Osteocyte (in vitro differentiated cells): ENCODE measurements at regions not wholly inside any gene's neighbourhood (a gene's known extent, or its start where the extent isn't known, plus 50 kb on each side); places are given as distances from the start of the nearest gene placed in this dataset.

Experiments used
- DNase-seq: peaks from one replicate; pipeline ENCODE4 v3.0.0; 2021; ENCODE audit warnings: mixed read lengths; ENCODE audit not compliant: unreplicated experiment; ENCODE audit errors: extremely low spot score
- H3K27ac Mint-ChIP-seq: one replicate; pipeline ENCODE4 v1.8.0; 2021; ENCODE audit warnings: mild to moderate bottlenecking, mixed read lengths; ENCODE audit not compliant: unreplicated experiment
- H3K27me3 Mint-ChIP-seq: one replicate; pipeline ENCODE4 v1.8.0; 2021; ENCODE audit warnings: mixed read lengths; ENCODE audit not compliant: unreplicated experiment
- H3K36me3 Mint-ChIP-seq: one replicate; pipeline ENCODE4 v1.8.0; 2021; ENCODE audit warnings: mixed read lengths; ENCODE audit not compliant: unreplicated experiment
- H3K4me1 Mint-ChIP-seq: one replicate; pipeline ENCODE4 v1.8.0; 2021; ENCODE audit warnings: mixed read lengths; ENCODE audit not compliant: unreplicated experiment
- H3K4me3 Mint-ChIP-seq: one replicate; pipeline ENCODE4 v1.8.0; 2021; ENCODE audit warnings: mild to moderate bottlenecking, moderate library complexity, mixed read lengths; ENCODE audit not compliant: unreplicated experiment
- H3K9me3 Mint-ChIP-seq: one replicate; pipeline ENCODE4 v1.8.0; 2021; ENCODE audit warnings: mixed read lengths; ENCODE audit not compliant: unreplicated experiment
- CTCF ChIP-seq: fragments of 200-600 bp; sonication (generic); IDR thresholded peaks from 2 replicates; pipeline ENCODE4 v1.5.0; 2021; ENCODE audit warnings: antibody characterized with exemption, mild to moderate bottlenecking, moderate library complexity

- Mint-ChIP-seq H3K36me3 (no peaks in the 10 kb centered on the region), H3K4me1 (peaks cover 17% of the 10 kb centered on the region), H3K4me3 (no peak overlapping the region), H3K9me3 (peaks cover 3% of the 10 kb centered on the region), H3K27ac (no peak overlapping the region), H3K27me3 (peaks cover 10% of the 10 kb centered on the region)
- no peak for TF ChIP-seq CTCF
- no peak for DNase-seq
Measured at GRCh38 chr22:48319321-48320047, 1508.2 kb downstream of the BRD1 start.

GRCh38 chr22:48318575-48319320 lies 1508.9 kb downstream of the BRD1 start:
- Mint-ChIP-seq H3K9me3 (no peaks in the 10 kb centered on the region), H3K27me3 (peaks cover 13% of the 10 kb centered on the region), H3K4me1 (peaks cover 20% of the 10 kb centered on the region), H3K27ac (no peak overlapping the region), H3K4me3 (no peak overlapping the region), H3K36me3 (no peaks in the 10 kb centered on the region)
- no peak for TF ChIP-seq CTCF
- DNase-seq: no peak

GRCh38 chr22:48318173-48318572 lies 1509.5 kb downstream of the BRD1 start:
- Mint-ChIP-seq H3K27ac (no peak overlapping the region), H3K4me3 (no peak overlapping the region), H3K4me1 (peaks cover 22% of the 10 kb centered on the region), H3K36me3 (no peaks in the 10 kb centered on the region), H3K9me3 (no peaks in the 10 kb centered on the region), H3K27me3 (peaks cover 13% of the 10 kb centered on the region)
- no peak for DNase-seq
- TF ChIP-seq CTCF: no peak

- H3K27me3 Mint-ChIP-seq: peaks cover 13% of the 10 kb centered on the region
- no peak for DNase-seq
- TF ChIP-seq CTCF: no peak
- no peak overlapping the region for H3K27ac Mint-ChIP-seq
- peaks cover 8% of the 10 kb centered on the region for H3K9me3 Mint-ChIP-seq
- H3K4me1 Mint-ChIP-seq: peaks cover 19% of the 10 kb centered on the region
- H3K36me3 Mint-ChIP-seq: no peaks in the 10 kb centered on the region
- H3K4me3 Mint-ChIP-seq: no peak overlapping the region
Measured at GRCh38 chr22:48316257-48317250, 1511.1 kb downstream of the BRD1 start.
